H1 (cell line): ENCODE measurements at regions not wholly inside any gene's neighbourhood (a gene's known extent, or its start where the extent isn't known, plus 50 kb on each side); places are given as distances from the start of the nearest gene placed in this dataset.

ENCODE experiments used
- CTCF ChIA-PET: fragments of 300-600 bp; sonication (Branson Sonifier 250); formaldehyde crosslinking; loops from one replicate; lab custom pipeline; 2021; ENCODE audit not compliant: partially characterized antibody; lab: Charles Lee
- POLR2A ChIA-PET: fragments of 300-600 bp; sonication (Branson Sonifier 250); formaldehyde crosslinking; loops from one replicate; lab custom pipeline; 2021; ENCODE audit warnings: inconsistent platforms; ENCODE audit not compliant: partially characterized antibody; lab: Charles Lee
- DNase-seq, 2 experiments: peaks; one replicate each; pipeline versions ENCODE4 v3.0.0 to v3.0.0-alpha.2; 2010 to 2022; ENCODE audit warnings: low spot score in 2 of 2, low read depth in 1 of 2, mixed read lengths in 1 of 2
- FAIRE-seq: peaks from 2 replicates; lab custom pipeline; 2011; peaks lifted over from hg19 to GRCh38; lab: Jason Lieb, UNC
- H2AFZ ChIP-seq: 2 replicates; pipeline ENCODE4 v1.8.1; 2012; ENCODE audit warnings: low read length, inconsistent platforms
- H2AK5ac ChIP-seq: 2 replicates; pipeline ENCODE4 v1.6.1; 2013; ENCODE audit warnings: low read depth, low read length
- H2BK120ac ChIP-seq: replicated peaks from 2 replicates; pipeline ENCODE3; 2013; ENCODE audit warnings: low read depth, low read length, inconsistent platforms
- H2BK12ac ChIP-seq: 2 replicates; pipeline ENCODE4 v1.6.1; 2013; ENCODE audit warnings: low read depth, low read length
- H2BK15ac ChIP-seq: 2 replicates; pipeline ENCODE4 v1.6.1; 2013; ENCODE audit warnings: low read length
- H2BK20ac ChIP-seq: 2 replicates; pipeline ENCODE4 v1.6.1; 2013; ENCODE audit warnings: low read length
- H2BK5ac ChIP-seq: 2 replicates; pipeline ENCODE4 v1.6.1; 2013; ENCODE audit warnings: low read depth, low read length
- H3K14ac ChIP-seq: 2 replicates; pipeline ENCODE4 v1.6.1; 2013; ENCODE audit warnings: inconsistent platforms; ENCODE audit not compliant: insufficient read length
- H3K18ac ChIP-seq: 2 replicates; pipeline ENCODE4 v1.6.1; 2013; ENCODE audit warnings: low read length; ENCODE audit errors: extremely low read depth
- H3K23ac ChIP-seq: 2 replicates; pipeline ENCODE4 v1.6.1; 2013; ENCODE audit warnings: inconsistent platforms; ENCODE audit not compliant: insufficient read length
- H3K23me2 ChIP-seq: 2 replicates; pipeline ENCODE4 v1.6.1; 2013; ENCODE audit warnings: low read depth, low read length
- H3K27ac ChIP-seq: 2 replicates; pipeline ENCODE4 v1.6.1; 2011; ENCODE audit warnings: low read depth, low read length, inconsistent platforms
- H3K27me3 ChIP-seq, 4 experiments: replicated peaks in 1 of 4; 1 replicate in 1 of 4; 2 replicates in 3 of 4; pipeline versions ENCODE4 v1.6.1 to v1.8.1; 2011 to 2013; ENCODE audit warnings: low read length in 3 of 4, mild to moderate bottlenecking in 3 of 4, inconsistent platforms in 2 of 4, mixed read lengths in 2 of 4, moderate library complexity in 1 of 4; ENCODE audit not compliant: control insufficient read depth in 3 of 4, insufficient read depth in 3 of 4; ENCODE audit errors: extremely low read depth in 1 of 4
- H3K36me3 ChIP-seq, 4 experiments: 2 replicates each; pipeline versions ENCODE4 v1.6.1 to v1.8.1; 2011 to 2013; ENCODE audit warnings: mild to moderate bottlenecking in 4 of 4, low read length in 3 of 4, moderate library complexity in 2 of 4, control low read depth in 1 of 4, inconsistent platforms in 1 of 4; ENCODE audit not compliant: insufficient read depth in 4 of 4, control insufficient read depth in 2 of 4
- H3K4ac ChIP-seq: replicated peaks from 2 replicates; pipeline ENCODE3; 2013; ENCODE audit warnings: low read length, low read depth, mixed read lengths, inconsistent platforms; ENCODE audit not compliant: insufficient read length
- H3K4me1 ChIP-seq, 4 experiments: replicated peaks in 1 of 4; 1 replicate in 1 of 4; 2 replicates in 3 of 4; pipeline versions ENCODE4 v1.6.1 to v1.8.1; 2011 to 2013; ENCODE audit warnings: low read length in 3 of 4, inconsistent platforms in 2 of 4, mixed read lengths in 1 of 4; ENCODE audit not compliant: insufficient read depth in 4 of 4, control insufficient read depth in 3 of 4
- H3K4me2 ChIP-seq, 2 experiments: 2 replicates each; pipeline versions ENCODE4 v1.6.1 to v1.8.1; 2011 to 2013; ENCODE audit warnings: low read depth in 2 of 2, low read length in 2 of 2, control low read depth in 1 of 2, inconsistent platforms in 1 of 2, mild to moderate bottlenecking in 1 of 2; ENCODE audit not compliant: insufficient read depth in 1 of 2
- H3K4me3 ChIP-seq, 4 experiments: fragments of 200-600, 300-600 bp in 1 of 4; sonication (generic), shearing (Covaris generic), sonication (Bioruptor Twin) in 1 of 4; 2 replicates each; pipeline versions ENCODE4 v1.5.1 to v1.8.1; 2011 to 2016; ENCODE audit warnings: low read length in 4 of 4, low read depth in 3 of 4, control low read depth in 2 of 4, inconsistent platforms in 2 of 4, mild to moderate bottlenecking in 2 of 4, mixed read lengths in 1 of 4, moderate library complexity in 1 of 4; ENCODE audit not compliant: insufficient read depth in 2 of 4; ENCODE audit errors: extremely low read depth in 1 of 4
- H3K56ac ChIP-seq: replicated peaks from 2 replicates; pipeline ENCODE3; 2013; ENCODE audit warnings: low read depth, mild to moderate bottlenecking, mixed read lengths, low read length, inconsistent platforms; ENCODE audit not compliant: insufficient read length
- H3K79me1 ChIP-seq: 2 replicates; pipeline ENCODE4 v1.6.1; 2013; ENCODE audit warnings: low read depth, low read length, control low read depth
- H3K79me2 ChIP-seq, 2 experiments: 2 replicates each; pipeline versions ENCODE4 v1.6.1 to v1.8.1; 2012 to 2013; ENCODE audit warnings: low read length in 2 of 2, mild to moderate bottlenecking in 2 of 2, inconsistent platforms in 1 of 2; ENCODE audit not compliant: insufficient read depth in 2 of 2, control insufficient read depth in 1 of 2
- H3K9ac ChIP-seq, 4 experiments: replicated peaks in 1 of 4; 1 replicate in 1 of 4; 2 replicates in 3 of 4; pipeline versions ENCODE4 v1.6.1 to v1.8.1; 2011 to 2013; ENCODE audit warnings: low read depth in 3 of 4, low read length in 3 of 4, control low read depth in 2 of 4, mild to moderate bottlenecking in 2 of 4, moderate library complexity in 2 of 4, inconsistent platforms in 1 of 4; ENCODE audit errors: extremely low read depth in 1 of 4
- H3K9me3 ChIP-seq, 2 experiments: 2 replicates each; pipeline versions ENCODE4 v1.6.1 to v1.8.1; 2012 to 2013; ENCODE audit warnings: mild to moderate bottlenecking in 2 of 2, moderate library complexity in 2 of 2, control low read depth in 1 of 2, inconsistent platforms in 1 of 2, low read depth in 1 of 2, low read length in 1 of 2, mixed read lengths in 1 of 2; ENCODE audit not compliant: insufficient read depth in 2 of 2
- H4K20me1 ChIP-seq, 2 experiments: replicated peaks in 1 of 2; 2 replicates each; pipeline versions ENCODE3 to v1.8.1; 2011 to 2013; ENCODE audit warnings: inconsistent platforms in 2 of 2, low read length in 2 of 2, mild to moderate bottlenecking in 1 of 2; ENCODE audit not compliant: insufficient read depth in 2 of 2, control insufficient read depth in 1 of 2
- H4K5ac ChIP-seq: 2 replicates; pipeline ENCODE4 v1.6.1; 2013; ENCODE audit warnings: low read length, low read depth, mixed read lengths, inconsistent platforms; ENCODE audit not compliant: insufficient read length
- H4K8ac ChIP-seq: 2 replicates; pipeline ENCODE4 v1.8.0; 2013; ENCODE audit warnings: mild to moderate bottlenecking, moderate library complexity, low read length, inconsistent platforms; ENCODE audit not compliant: insufficient read depth; ENCODE audit errors: extremely low read depth
- H4K91ac ChIP-seq: replicated peaks from 2 replicates; pipeline ENCODE3; 2013; ENCODE audit warnings: low read length, mixed read lengths, inconsistent platforms; ENCODE audit not compliant: insufficient read length
- BACH1 ChIP-seq: IDR thresholded peaks from 2 replicates; pipeline ENCODE4 v1.6.1; 2012; ENCODE audit warnings: low read length, improper control_type of control experiment
- CBX5 ChIP-seq: fragments of 300-800, 300-1000 bp; sonication (generic); IDR thresholded peaks from 2 replicates; pipeline ENCODE4 v1.7.1; 2016; ENCODE audit warnings: antibody characterized with exemption, low read length, low read depth
- CHD2 ChIP-seq: IDR thresholded peaks from 2 replicates; pipeline ENCODE4 v1.6.1; 2012; ENCODE audit warnings: low read length, improper control_type of control experiment
- EGR1 ChIP-seq: IDR thresholded peaks from 2 replicates; pipeline ENCODE4 v1.6.1; 2011; ENCODE audit warnings: low read depth, low read length, borderline replicate concordance
- EP300 ChIP-seq, 2 experiments: IDR thresholded peaks; 1 replicate in 1 of 2; 2 replicates in 1 of 2; pipeline ENCODE4 v1.6.1; 2011 to 2012; ENCODE audit warnings: low read depth in 2 of 2, low read length in 2 of 2, mild to moderate bottlenecking in 2 of 2, borderline replicate concordance in 1 of 2, inconsistent platforms in 1 of 2, moderate library complexity in 1 of 2
- NRF1 ChIP-seq: IDR thresholded peaks from 2 replicates; pipeline ENCODE4 v1.6.1; 2011; ENCODE audit warnings: mild to moderate bottlenecking, low read depth, low read length, improper control_type of control experiment
- RBBP5 ChIP-seq: IDR thresholded peaks from 2 replicates; pipeline ENCODE4 v1.7.1; 2012; ENCODE audit warnings: low read depth, mild to moderate bottlenecking, inconsistent platforms, low read length, moderate library complexity, borderline replicate concordance
- RNF2 ChIP-seq: fragments of 200-900, 300-1000 bp; sonication (generic); IDR thresholded peaks from 2 replicates; pipeline ENCODE4 v1.7.1; 2016; ENCODE audit warnings: borderline replicate concordance, low read depth, mild to moderate bottlenecking, antibody characterized with exemption, low read length; ENCODE audit not compliant: poor library complexity, severe bottlenecking; ENCODE audit errors: missing control alignments
- SRF ChIP-seq: IDR thresholded peaks from 2 replicates; pipeline ENCODE4 v1.6.1; 2011; ENCODE audit warnings: mild to moderate bottlenecking, low read depth, low read length, moderate library complexity
- SUZ12 ChIP-seq: fragments of 200-600 bp; sonication (generic); IDR thresholded peaks from 2 replicates; pipeline ENCODE4 v1.6.1; 2012; ENCODE audit warnings: mild to moderate bottlenecking, inconsistent platforms, low read length, moderate library complexity, mixed read lengths
- TAF7 ChIP-seq: optimal IDR thresholded peaks from 2 replicates; pipeline ENCODE3; 2011; ENCODE audit warnings: low read depth, mild to moderate bottlenecking, inconsistent platforms, low read length, moderate library complexity, borderline replicate concordance
- ZNF274 ChIP-seq: IDR thresholded peaks from 2 replicates; pipeline ENCODE4 v1.7.0; 2012; ENCODE audit warnings: low read length, borderline replicate concordance; ENCODE audit errors: extremely low read depth
- WGBS, 2 experiments: shearing (Covaris generic) in 1 of 2; methylation state at CpG; one replicate each; pipeline versions ENCODE4 v1.1.6 to v1.1.7; 2013 to 2015; ENCODE audit warnings: low lambda C conversion rate in 2 of 2, mixed read lengths in 2 of 2, inconsistent platforms in 1 of 2, low coverage in 1 of 2, missing lambda C conversion rate in 1 of 2; ENCODE audit not compliant: insufficient replicate concordance in 2 of 2, insufficient coverage in 1 of 2, insufficient read length in 1 of 2; ENCODE audit errors: extremely low coverage in 1 of 2, missing lambda C conversion rate in 1 of 2; 5-methylcytosine and 5-hydroxymethylcytosine counted together

- no peaks in the 10 kb centered on the region for H3K79me1 ChIP-seq
- no peak overlapping the region for H3K23ac ChIP-seq
- H3K9me3 ChIP-seq: no peaks in the 10 kb centered on the region
- H2AFZ ChIP-seq: no peak overlapping the region
- no peaks in the 10 kb centered on the region for H3K79me2 ChIP-seq
- H3K4me1 ChIP-seq: no peaks in the 10 kb centered on the region
- 91% methylated on average over 3 of the region's 3 CpGs; no CpG with 5 or more reads in 1 of the 2 experiments for WGBS, 2 experiments
- no peak for FAIRE-seq
- no peak overlapping the region for H3K9ac ChIP-seq
- no peak overlapping the region for H2BK12ac ChIP-seq
- H3K14ac ChIP-seq: no peak overlapping the region
- no peak overlapping the region for H3K4ac ChIP-seq
- POLR2A ChIA-PET: no interaction called here
- no peak for DNase-seq
- no peaks in the 10 kb centered on the region for H3K23me2 ChIP-seq
- no peak overlapping the region for H3K18ac ChIP-seq
- no peak overlapping the region for H2BK5ac ChIP-seq
- H4K8ac ChIP-seq: no peak overlapping the region
- no peaks in the 10 kb centered on the region for H3K27me3 ChIP-seq
- no peak overlapping the region for H3K56ac ChIP-seq
- H3K27ac ChIP-seq: no peak overlapping the region
- no peak overlapping the region for H4K5ac ChIP-seq
- no peak overlapping the region for H2BK15ac ChIP-seq
- H2BK20ac ChIP-seq: no peak overlapping the region
- H2BK120ac ChIP-seq: no peak overlapping the region
- no peak overlapping the region for H4K91ac ChIP-seq
- H2AK5ac ChIP-seq: no peak overlapping the region
- no peaks in the 10 kb centered on the region for H4K20me1 ChIP-seq
- H3K4me2 ChIP-seq: no peak overlapping the region
- TF ChIP-seq SRF (no peak), RBBP5 (no peak), CHD2 (no peak), SUZ12 (no peak), NRF1 (no peak), BACH1 (no peak), TAF7 (no peak), CBX5 (no peak), RNF2 (no peak), EGR1 (no peak), ZNF274 (no peak), EP300 (IDR thresholded peaks at IDR 0.05; ENCODE audit: borderline replicate concordance in 1 of 2, low read depth in 2 of 2, low read length in 2 of 2) (no peak)
- no peak overlapping the region for H3K4me3 ChIP-seq
- no peaks in the 10 kb centered on the region for H3K36me3 ChIP-seq
- CTCF ChIA-PET: interaction anchor here (1.1 kb wide), 1 partner anchor 29 kb away, joined by 3 read pairs; no protein-coding TSS in a partner anchor
Measured at GRCh38 chr4:126207910-126208309, 893.2 kb downstream of the FAT4 start.
